GM18507 (cell line): ENCODE measurements at regions not wholly inside any gene's neighbourhood (a gene's known extent, or its start where the extent isn't known, plus 50 kb on each side); places are given as distances from the start of the nearest gene placed in this dataset.
A peak's percentile ranks its signal among the peaks of the same experiment; 100 is the strongest.
"Not testable (repeated sequence)": the region's sequence is repeated elsewhere in the genome, so short reads cannot be mapped to it uniquely, and the experiment has no call there.

ENCODE experiments used
- DNase-seq: peaks from one replicate; pipeline ENCODE4 v3.0.0; 2011; ENCODE audit warnings: low read depth; ENCODE audit not compliant: insufficient read length; ENCODE audit errors: extremely low spot score
- FAIRE-seq: peaks from 2 replicates; lab custom pipeline; 2011; peaks lifted over from hg19 to GRCh38; lab: Jason Lieb, UNC

DNA sequence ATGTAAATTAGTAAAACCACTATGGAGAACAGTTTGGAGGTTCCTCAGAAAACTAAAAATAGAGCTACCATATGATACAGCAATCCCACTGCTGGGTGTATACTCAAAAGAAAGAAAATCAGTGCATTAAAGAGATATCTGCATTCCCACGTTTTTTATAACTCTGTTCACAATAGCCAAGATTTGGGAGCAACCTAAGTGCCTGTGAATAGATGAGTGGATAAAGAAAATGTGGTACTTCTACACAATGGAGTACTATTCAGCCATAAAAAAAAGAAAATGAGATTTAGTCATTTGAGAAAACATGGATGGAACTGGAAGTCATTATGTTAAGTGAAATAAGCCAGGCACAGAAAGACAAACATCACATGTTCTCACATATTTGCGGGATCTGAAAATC lies 246.0 kb upstream of the SOX9 start:
- FAIRE-seq, DNase-seq: not testable (repeated sequence)

DNA sequence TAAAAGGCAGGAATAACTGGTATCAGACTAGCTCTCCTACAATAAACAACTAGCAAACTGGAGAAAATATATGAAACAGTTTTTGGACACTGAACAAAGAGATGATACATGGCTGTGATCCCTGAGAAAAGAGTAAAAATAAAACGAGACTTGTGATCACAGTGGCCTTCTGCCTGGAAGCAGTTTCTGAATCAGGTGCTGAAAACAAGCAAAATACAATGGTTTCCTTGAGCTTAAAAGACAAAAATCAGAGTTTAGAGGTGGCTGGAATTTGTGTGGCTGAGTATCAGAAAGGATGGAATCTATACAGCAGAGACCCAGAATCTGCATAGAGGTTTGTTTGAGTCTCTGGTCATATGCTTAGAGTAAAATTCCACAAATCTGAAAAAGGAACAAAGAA lies 242.5 kb upstream of the SOX9 start:
- DNase-seq, result no peak
- no peak for FAIRE-seq

DNA sequence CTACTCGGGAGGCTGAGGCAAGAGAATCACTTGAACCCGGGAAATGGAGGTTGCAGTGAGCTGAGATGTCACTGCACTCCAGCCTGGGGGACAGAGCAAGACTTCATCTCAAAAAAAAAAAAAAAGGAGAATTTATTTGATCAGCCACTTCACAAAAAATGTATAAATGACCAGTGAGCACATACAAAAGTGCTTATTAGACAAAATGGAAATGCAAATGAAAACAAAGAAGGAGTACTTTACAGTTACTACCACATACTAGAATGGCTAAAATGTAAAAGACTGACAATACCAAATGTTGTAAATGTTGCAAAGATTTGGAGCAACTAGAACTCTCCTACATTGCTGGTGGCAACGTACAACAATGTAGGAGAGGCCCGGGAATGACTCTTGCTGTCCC lies 241.8 kb upstream of the SOX9 start:
- no peak for FAIRE-seq
- DNase-seq, result no peak

DNA sequence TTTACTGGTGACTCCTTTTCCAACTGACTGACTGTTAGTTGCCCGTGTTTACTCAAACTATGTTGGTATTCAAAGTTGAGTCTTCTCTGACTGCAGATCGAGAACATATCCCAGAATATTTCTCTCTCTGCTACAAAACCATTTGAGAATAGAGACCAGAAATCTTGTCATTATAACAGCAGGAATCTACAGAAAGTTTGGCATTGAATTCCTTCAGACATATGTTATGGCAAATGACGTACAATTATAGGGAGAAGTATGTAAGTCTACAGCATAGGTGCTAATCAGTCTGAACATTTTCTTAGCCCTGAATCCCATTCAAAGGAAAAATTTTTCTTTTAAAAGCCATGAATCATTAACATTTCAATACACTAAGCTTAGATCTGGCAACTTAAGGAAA lies 239.8 kb upstream of the SOX9 start:
- no peak for FAIRE-seq
- DNase-seq, result no peak

DNA sequence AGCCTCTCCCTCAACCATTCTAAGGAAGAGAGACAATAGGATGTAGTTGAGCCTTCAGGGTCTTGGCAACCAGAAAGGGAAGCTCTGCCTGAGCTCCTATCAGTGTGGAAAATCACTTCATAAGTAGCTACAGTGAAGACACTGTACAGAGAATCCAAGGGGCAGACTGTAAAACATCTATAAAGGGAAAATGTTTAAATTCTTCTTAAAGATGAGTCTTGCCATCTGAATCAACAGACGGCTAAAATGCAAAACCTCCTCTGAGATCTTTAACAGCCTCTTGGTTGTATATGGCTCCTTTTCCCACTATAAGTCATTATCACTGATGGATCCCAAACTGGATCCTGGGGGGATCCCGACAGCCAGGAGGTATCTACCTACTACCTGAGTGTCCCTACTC lies 239.2 kb upstream of the SOX9 start:
- FAIRE-seq (no peak), DNase-seq (no peak)

DNA sequence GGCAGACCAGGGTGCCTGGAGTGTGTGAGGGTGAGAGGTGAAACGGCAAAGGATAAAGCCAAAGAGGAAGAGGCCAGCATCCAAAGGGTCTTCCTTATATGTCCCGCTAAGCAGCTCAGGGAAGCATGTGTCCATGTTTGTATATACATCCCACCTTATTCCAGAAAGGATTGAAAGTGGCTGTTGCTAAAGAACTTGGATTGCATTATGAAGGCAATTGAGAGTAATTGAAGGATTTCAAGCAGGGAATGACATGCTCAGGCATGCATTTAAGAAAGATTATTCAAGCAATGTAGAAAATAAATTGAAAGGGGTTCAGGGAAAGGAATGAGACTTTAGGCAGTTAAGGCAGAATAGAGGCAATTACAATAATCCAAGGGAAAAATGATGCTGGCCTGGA lies 237.6 kb upstream of the SOX9 start:
- FAIRE-seq (no peak), DNase-seq (no peak)

DNA sequence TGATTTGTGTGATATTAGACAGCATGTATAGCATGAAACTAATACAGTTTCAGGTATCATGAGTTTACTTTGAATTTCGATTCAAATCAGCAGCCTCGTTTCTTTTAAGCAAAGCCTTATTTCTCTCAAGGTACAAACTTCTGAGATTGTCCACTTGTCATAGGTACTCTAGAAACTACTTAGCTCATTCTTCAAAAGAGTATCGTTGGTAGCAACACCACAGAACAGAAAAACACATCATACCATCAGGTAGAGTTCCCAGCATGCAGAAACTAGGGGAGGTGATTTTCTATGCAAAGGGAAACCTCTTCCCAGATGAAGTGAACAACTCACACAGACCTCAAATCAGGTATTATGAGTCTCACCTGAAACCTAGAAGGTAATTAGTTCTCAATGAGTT lies 237.0 kb upstream of the SOX9 start:
- FAIRE-seq (no peak), DNase-seq (no peak)

DNA sequence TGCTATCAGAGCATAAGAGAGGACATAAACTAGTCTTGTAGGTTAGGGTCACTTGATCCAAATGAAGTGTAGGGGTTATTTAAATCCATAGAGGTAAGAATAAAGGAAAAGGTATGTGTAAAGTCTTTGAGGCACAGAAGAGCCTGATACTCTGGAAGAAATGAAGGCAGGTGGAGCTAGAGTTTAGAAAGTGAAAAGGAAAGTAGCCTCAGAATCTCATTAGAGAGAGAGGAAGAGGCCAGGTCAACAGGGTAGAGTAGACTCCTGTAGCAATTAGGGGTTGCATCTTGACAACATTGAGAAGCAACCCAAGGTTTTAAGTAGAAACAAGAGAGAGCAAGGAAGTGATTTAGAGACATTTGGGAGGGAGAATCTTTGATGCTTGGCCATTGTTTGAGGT lies 235.2 kb upstream of the SOX9 start:
- DNase-seq, result no peak
- peak; percentile 41 for FAIRE-seq

DNA sequence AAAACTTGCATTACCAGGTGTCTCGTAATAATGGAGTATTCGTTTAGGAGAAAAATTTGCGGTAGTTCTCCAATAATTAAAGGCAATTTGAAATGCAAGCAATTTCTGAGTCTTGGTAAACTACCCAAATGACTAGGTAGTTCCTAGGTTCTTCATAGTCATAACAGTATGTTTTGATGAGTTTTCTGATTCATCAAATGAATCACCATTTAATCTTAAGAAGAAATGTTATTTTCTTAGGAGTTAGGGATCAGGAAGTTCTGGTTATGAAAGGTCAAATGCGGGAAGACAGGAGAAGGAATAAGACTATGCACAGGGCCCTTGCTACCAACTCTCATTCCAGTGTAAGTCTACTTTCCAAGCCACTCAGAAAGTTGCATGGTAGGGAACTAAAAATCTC lies 221.5 kb upstream of the SOX9 start:
- FAIRE-seq (no peak), DNase-seq (no peak)

DNA sequence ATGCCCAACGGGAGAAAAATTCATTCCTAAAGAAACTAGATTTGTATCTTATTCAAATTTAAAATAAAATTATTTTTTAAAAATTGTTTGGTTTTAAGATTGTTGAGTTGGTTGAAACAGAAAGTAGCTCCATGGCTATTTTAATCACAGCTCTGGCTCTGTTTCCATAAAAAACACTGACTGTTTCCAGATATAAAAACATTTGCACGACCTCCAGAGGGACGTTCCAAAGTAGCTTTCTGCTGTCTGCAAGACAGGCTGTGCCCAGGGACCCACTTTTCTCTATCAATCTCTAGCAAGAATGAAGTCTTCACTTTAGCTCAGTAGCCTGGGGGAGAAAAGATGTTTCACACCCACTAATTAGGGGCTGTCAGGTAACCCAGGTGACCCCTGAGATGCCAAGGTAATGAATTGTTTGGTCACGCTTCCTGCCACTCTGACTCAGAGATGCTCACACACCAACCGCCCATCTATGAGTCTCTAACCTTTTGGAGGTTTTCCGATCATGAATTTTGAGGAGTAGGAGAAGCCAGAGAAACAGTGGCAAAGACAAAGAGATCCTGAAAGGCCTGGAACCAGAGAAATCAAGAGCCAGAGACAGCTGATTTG lies 220.1 kb upstream of the SOX9 start:
- DNase-seq, result no peak
- no peak for FAIRE-seq

DNA sequence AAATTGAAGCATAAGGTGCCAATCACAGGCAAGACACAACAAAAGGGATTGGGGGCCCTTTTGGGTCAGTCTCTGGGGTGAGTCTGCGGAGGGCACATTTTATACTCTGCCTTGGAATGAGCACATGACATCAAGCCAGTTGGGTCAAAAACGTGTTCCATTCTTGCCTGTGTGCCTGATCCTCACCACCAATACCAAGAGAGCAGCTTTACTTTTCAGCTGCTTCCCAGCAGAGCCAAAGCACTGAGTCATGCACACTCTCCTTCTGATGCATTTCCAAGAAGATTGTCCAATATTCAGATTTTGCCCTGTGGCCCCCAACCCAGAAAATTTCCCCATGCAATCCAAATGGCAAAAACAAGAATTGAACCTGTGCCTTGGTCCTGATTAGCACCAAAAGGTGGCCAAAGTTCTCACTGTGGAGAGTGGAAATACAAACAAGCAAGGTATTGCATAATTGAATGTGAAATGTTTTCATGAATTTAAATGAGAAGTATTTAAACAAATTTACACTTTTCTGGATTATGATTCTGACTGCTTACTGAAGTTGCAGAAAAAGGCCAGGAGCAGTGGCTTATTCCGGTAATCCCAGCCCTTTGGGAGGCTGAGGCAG lies 217.8 kb upstream of the SOX9 start:
- FAIRE-seq (no peak), DNase-seq (no peak)

DNA sequence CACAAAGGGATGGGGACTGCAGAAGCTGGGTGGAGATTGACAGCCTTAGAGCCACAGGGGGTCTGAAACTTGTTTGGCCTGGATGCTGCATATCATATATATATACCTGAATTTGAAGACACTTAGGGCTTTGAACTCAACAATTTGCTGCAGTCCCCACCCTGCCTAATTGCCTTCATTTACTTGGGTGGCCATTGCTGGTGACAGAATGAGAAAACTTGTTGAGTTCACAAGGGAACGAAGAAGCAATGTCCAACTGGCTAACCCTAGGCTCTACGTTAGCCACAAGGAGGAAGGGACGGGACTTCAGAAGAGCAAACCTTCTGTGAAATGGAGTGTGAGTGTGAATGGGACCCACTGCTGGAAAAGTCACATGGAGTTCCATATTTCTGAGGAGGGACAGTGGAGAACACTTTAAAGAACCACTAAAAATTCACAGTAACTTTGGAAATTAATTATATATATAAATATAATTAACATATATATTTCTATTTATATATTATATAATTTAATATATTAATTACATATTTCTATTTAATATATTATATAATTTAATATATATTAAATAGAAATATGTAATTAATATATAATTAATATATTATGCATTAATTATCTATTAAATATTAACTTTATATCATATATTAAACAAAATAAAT lies 215.3 kb upstream of the SOX9 start:
- no peak for FAIRE-seq

DNA sequence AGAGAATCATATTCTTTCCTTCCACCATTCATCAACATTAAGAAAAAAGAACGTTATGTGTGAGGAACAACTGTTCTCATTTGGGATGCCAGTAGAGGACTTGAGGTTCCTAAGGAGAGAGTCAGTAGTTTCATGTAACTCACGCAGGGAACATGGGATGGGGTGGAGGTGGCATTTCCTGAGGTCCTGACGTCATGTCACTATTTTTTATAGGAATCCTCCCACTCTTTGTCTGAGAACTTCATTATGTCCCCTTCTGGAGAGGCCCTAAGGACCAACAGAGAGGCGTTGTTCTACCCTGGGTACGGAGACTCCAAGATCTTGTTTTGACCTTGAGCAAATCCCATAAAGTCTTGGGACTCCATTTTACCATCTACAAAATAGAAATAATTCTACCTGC lies 211.7 kb upstream of the SOX9 start:
- FAIRE-seq (no peak), DNase-seq (no peak)

More for the DNA sequence above, 215.3 kb upstream of the SOX9 start:
- DNase-seq, result no peak

DNA sequence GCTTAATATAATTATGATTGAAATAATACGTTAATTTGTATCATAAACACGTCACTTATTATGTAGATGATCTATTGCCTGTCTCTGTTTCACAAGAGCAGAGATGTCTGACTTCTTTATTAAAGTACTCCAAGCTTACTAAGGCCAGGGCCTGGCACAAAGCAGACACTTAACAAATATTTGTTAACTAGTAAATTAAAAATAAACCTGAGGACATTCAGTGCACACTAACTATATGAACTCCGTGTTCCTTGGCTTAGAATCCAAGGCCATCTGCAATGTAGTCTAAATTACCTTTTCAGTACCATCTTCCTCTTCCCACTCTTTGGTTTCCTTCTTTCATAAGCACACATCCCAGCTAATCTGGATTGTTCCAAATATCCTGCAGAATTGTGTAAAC lies 210.8 kb upstream of the SOX9 start:
- DNase-seq (no peak), FAIRE-seq (no peak)

DNA sequence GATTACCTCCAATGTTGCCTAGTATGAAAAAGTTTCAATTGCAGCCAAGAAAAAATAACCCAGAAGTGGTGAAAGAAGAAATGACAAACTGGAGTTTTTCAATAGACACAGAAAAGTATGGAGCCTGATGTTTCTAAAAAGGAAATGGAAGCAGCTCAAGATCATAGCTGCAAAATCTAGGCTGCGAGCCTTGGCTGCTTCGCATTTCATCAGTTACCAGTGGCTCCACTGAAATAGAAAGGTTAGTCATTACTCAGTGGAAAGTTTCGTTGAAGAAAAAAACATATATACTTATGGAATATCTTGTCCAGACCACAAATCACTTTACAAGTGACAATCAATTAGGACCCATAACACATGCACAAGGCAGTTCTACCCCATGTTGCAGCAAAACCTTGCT lies 206.8 kb upstream of the SOX9 start:
- DNase-seq (no peak), FAIRE-seq (no peak)

DNA sequence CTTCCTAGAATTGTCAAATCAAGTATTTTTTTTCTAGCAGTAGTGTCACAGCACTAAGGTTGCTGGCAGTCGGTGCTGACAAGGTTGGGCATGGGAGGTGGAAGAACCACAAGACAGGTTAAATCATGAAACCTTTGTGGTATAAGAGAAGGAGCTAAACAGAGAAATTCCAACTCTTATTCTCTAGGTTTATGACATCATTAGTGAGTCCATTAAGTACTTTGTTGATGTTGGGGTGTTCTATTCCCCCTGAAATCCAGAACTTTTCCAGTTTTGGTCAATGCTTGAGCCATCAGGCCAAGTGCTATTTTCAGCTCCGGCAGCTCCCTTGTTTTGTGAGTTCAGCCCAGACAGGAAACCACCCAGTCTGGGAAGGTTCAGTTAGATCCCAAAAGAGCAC lies 206.0 kb upstream of the SOX9 start:
- no peak for DNase-seq
- no peak for FAIRE-seq

DNA sequence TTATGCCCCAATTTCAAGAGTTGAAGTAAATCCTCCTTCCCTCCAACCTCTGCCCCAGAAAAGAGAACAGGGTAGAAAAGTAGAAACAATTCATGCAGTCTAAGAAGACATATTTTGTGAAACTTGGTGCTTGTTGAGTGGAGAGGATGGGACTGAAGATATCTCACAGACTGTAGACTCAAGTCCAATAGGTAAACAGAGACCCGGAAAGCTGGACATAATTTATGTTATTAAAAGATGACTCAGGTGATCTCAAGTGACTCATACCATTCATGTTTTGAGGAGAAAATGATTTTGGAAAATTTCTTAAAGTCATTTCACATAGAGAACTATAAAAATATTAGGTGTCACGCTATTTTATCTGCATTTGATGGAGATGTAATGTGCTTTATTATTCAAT lies 203.1 kb upstream of the SOX9 start:
- FAIRE-seq (no peak), DNase-seq (no peak)

DNA sequence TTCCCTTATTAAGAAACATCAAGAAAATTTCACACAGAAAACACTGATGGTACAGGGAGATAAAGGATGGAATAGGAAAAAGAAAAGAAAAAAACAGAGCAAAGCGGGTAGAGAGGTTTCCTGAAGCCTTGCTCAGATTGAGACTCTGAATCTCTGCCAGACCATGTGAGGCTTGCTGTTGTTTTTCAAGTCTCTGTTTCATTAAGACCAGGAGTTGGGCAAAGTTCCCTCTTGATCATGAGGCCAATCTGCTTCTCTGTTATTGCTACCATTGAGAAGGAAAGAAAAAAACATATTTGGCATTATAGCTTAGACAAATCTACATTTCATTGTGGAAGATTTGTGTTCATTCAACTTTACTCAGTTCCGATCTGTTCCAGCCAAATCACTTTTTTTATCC lies 201.6 kb upstream of the SOX9 start:
- DNase-seq (no peak), FAIRE-seq (no peak)

DNA sequence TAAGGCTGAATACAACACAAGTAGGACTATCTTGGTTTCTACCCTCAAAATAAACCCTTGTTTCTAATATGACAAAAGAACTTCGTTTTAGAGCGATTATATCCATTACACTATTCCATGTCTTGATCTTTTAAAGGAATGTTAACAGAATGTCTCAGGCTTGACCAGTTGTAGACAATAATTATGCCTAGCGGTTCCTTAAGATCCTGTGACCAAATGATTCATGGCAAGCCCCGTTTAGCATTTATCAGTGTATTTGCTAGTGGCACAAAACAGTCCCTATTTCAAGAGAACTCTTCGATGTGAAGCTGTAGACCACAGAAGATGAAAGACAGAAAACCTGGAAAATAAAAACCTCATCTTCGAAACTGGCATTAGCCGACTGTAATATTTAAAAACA lies 200.9 kb upstream of the SOX9 start:
- no peak for FAIRE-seq
- no peak for DNase-seq

DNA sequence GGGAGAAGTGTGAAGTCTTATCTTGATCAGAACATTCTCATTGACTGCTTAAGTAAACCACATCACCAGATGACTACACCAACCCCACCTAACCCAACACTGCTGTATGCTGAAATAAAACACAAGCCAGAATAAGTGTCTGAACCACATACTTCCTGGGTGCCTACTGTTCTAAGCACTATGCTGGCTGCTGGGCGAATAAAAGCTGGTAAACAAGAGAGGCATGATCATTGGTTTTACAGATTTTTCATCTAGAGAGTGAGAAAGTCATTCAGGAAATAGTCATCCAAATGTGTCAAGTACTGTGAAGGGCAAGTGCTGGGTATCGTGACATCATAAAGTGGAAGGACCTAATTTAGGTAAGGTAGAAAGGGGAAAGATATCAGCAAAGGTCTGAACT lies 199.0 kb upstream of the SOX9 start:
- no peak for DNase-seq
- FAIRE-seq, result no peak

DNA sequence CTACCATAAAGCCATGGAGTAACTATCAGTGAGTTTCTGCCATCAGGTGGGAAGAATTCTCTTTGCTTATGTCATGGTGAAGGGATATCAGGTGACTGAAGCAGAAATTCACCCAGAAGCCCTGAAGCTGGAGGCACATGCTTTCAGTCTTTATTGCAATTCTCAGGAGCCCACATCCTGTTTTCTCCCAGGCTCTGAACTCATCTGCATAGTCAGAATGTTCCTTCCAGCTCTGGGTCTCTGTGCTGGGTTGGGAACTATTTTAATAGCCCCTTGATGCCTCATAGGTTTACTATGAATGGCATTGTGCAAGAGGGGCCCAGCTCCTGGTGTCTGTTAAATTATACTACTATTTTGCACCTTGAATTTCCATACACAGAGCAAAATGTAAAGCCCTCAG lies 198.4 kb upstream of the SOX9 start:
- DNase-seq (no peak), FAIRE-seq (no peak)
